GM23338 (cell line): ENCODE measurements at regions not wholly inside any gene's neighbourhood (a gene's known extent, or its start where the extent isn't known, plus 50 kb on each side); places are given as distances from the start of the nearest gene placed in this dataset.

ENCODE experiments used
- ATAC-seq: fragments of 200-7000 bp; cut with Tn5 transposase; 3 replicates; pipeline ENCODE4 v1.9.1; 2020
- DNase-seq: peaks from one replicate; pipeline ENCODE4 v3.0.0-alpha.2; 2015; ENCODE audit warnings: low spot score
- H2AFZ ChIP-seq: fragments of 200-600 bp; sonication (generic); 2 replicates; pipeline ENCODE4 v1.8.0; 2016; ENCODE audit warnings: antibody characterized with exemption, mild to moderate bottlenecking, moderate library complexity
- H3F3A ChIP-seq: fragments of 200-600 bp; sonication (generic); replicated peaks from 2 replicates; pipeline ENCODE4 v1.8.0; 2017; ENCODE audit warnings: antibody characterized with exemption, mixed run types, low read depth
- H3K27ac ChIP-seq: fragments of 200-600 bp; sonication (generic); 2 replicates; pipeline ENCODE4 v1.6.1; 2016; ENCODE audit warnings: low read depth
- H3K27me3 ChIP-seq: fragments of 200-600 bp; sonication (generic); 2 replicates; pipeline ENCODE4 v1.8.0; 2016; ENCODE audit warnings: mild to moderate bottlenecking, mixed run types, moderate library complexity; ENCODE audit not compliant: insufficient read depth
- H3K36me3 ChIP-seq: fragments of 200-600 bp; sonication (generic); 2 replicates; pipeline ENCODE4 v1.8.0; 2016; ENCODE audit warnings: mild to moderate bottlenecking; ENCODE audit not compliant: insufficient read depth
- H3K4me1 ChIP-seq: fragments of 200-600 bp; sonication (generic); 2 replicates; pipeline ENCODE4 v1.8.0; 2016; ENCODE audit warnings: mild to moderate bottlenecking, moderate library complexity; ENCODE audit not compliant: insufficient read depth
- H3K4me2 ChIP-seq: fragments of 200-600 bp; sonication (generic); 2 replicates; pipeline ENCODE4 v1.7.1; 2017; ENCODE audit warnings: mixed run types
- H3K4me3 ChIP-seq: fragments of 200-600 bp; sonication (generic); 2 replicates; pipeline ENCODE4 v1.6.1; 2016; ENCODE audit warnings: mixed run types
- H3K79me2 ChIP-seq: fragments of 200-600 bp; sonication (generic); replicated peaks from 2 replicates; pipeline ENCODE4 v1.8.0; 2017; ENCODE audit warnings: mild to moderate bottlenecking; ENCODE audit not compliant: insufficient read depth
- H3K9me2 ChIP-seq: fragments of 200-600 bp; sonication (generic); 2 replicates; pipeline ENCODE4 v1.8.0; 2017; ENCODE audit not compliant: insufficient read depth
- H4K20me1 ChIP-seq: fragments of 200-600 bp; sonication (generic); replicated peaks from 2 replicates; pipeline ENCODE4 v1.8.0; 2017; ENCODE audit warnings: mild to moderate bottlenecking; ENCODE audit not compliant: insufficient read depth
- H3K27ac Mint-ChIP-seq: 2 replicates; pipeline ENCODE4 v1.8.0; 2020; ENCODE audit warnings: inconsistent platforms, mild to moderate bottlenecking, moderate library complexity, mixed read lengths
- H3K27me3 Mint-ChIP-seq: 3 replicates; pipeline ENCODE4 v1.8.0; 2022; ENCODE audit warnings: low read depth, mild to moderate bottlenecking, moderate library complexity, mixed read lengths, inconsistent platforms; ENCODE audit not compliant: insufficient read depth, poor library complexity
- H3K36me3 Mint-ChIP-seq: 3 replicates; pipeline ENCODE4 v1.8.0; 2021; ENCODE audit warnings: low read depth, mild to moderate bottlenecking, inconsistent platforms, moderate library complexity, mixed read lengths
- H3K4me1 Mint-ChIP-seq: 3 replicates; pipeline ENCODE4 v1.8.0; 2020; ENCODE audit warnings: mild to moderate bottlenecking, inconsistent platforms, mixed read lengths
- H3K4me3 Mint-ChIP-seq: 3 replicates; pipeline ENCODE4 v1.8.0; 2021; ENCODE audit warnings: moderate library complexity, mild to moderate bottlenecking, inconsistent platforms, mixed read lengths
- H3K9me3 Mint-ChIP-seq: 3 replicates; pipeline ENCODE4 v1.8.0; 2020; ENCODE audit warnings: moderate library complexity, mild to moderate bottlenecking, inconsistent platforms, mixed read lengths
- CREB1 ChIP-seq: fragments of 250-450 bp; sonication (Bioruptor Pico); IDR thresholded peaks from 2 replicates; pipeline ENCODE4 v1.5.0; 2020; ENCODE audit warnings: low read depth, mild to moderate bottlenecking, moderate library complexity
- EZH2 ChIP-seq: fragments of 200-600 bp; sonication (generic); IDR thresholded peaks from one replicate; pipeline ENCODE4 v1.8.0; 2017; ENCODE audit warnings: antibody characterized with exemption, mild to moderate bottlenecking, low read depth; ENCODE audit not compliant: unreplicated experiment
- EZH2phosphoT487 ChIP-seq: fragments of 200-600 bp; sonication (generic); IDR thresholded peaks from one replicate; pipeline ENCODE4 v1.8.1; 2018; ENCODE audit warnings: antibody characterized with exemption; ENCODE audit not compliant: unreplicated experiment
- JUNB ChIP-seq: IDR thresholded peaks from one replicate; pipeline ENCODE4 v1.6.1; 2016; ENCODE audit warnings: antibody characterized with exemption; ENCODE audit not compliant: unreplicated experiment
- NANOG ChIP-seq: IDR thresholded peaks from 2 replicates; pipeline ENCODE4 v1.6.1; 2016; ENCODE audit warnings: antibody characterized with exemption, borderline replicate concordance
- POLR2AphosphoS5 ChIP-seq: IDR thresholded peaks from 2 replicates; pipeline ENCODE4 v1.6.1; 2016; ENCODE audit warnings: antibody characterized with exemption, low read depth
- STAT1 ChIP-seq: IDR thresholded peaks from one replicate; pipeline ENCODE4 v1.6.1; 2016; ENCODE audit warnings: antibody characterized with exemption; ENCODE audit not compliant: unreplicated experiment
- ZNF114 ChIP-seq: fragments of 250-450 bp; sonication (Bioruptor Pico); IDR thresholded peaks from 2 replicates; pipeline ENCODE4 v1.5.0; 2020; ENCODE audit warnings: mild to moderate bottlenecking, moderate library complexity
- ZNF331 ChIP-seq: fragments of 250-450 bp; sonication (Bioruptor Pico); IDR thresholded peaks from 2 replicates; pipeline ENCODE4 v1.5.0; 2020; ENCODE audit warnings: low read depth, mild to moderate bottlenecking, moderate library complexity
- TF ChIP-seq, protein P1 (sequence below): IDR thresholded peaks from one replicate; pipeline ENCODE4 v1.6.1; 2018; ENCODE audit warnings: antibody characterized with exemption; ENCODE audit not compliant: unreplicated experiment
- TF ChIP-seq, protein P2 (sequence below), 2 experiments: fragments of 200-600 bp in 1 of 2; sonication (generic) in 1 of 2; conservative IDR thresholded peaks; 2 replicates each; pipeline versions ENCODE4 v1.5.1 to v1.6.1; 2016 to 2017; ENCODE audit warnings: antibody characterized with exemption in 2 of 2, low read depth in 2 of 2, mild to moderate bottlenecking in 2 of 2, moderate library complexity in 1 of 2
- TF ChIP-seq, protein P3 (sequence below): fragments of 250-450 bp; sonication (Bioruptor Pico); IDR thresholded peaks from 2 replicates; pipeline ENCODE4 v1.5.0; 2020; ENCODE audit warnings: mild to moderate bottlenecking, moderate library complexity
- TF ChIP-seq, protein P4 (sequence below): IDR thresholded peaks from 2 replicates; pipeline ENCODE4 v1.6.1; 2016; ENCODE audit warnings: antibody characterized with exemption

DNA sequence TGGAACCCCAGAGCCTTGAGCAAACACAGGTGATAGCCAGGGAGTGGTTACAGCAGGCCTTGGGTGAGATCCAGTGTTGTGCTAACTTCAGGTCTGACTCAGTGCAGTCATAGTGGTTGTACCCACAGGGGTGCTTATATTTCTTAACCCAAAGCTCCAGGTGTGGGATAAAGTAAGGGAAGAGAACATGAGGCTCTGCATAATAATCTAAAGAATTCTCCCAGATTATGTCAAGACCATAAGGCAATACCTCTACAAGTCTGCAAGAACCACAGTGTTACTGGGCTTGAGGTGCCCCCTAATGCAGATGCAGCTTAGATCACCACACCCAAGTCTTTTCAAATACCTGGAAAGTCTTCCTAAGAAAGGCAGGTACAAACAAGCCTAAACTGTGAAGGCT is 485.4 kb downstream of the RFC3 start:
- peaks cover 3% of the 10 kb centered on the region for H3K27me3 Mint-ChIP-seq
- DNase-seq = no peak
- no peak overlapping the region for H3K4me2 ChIP-seq

More for the DNA sequence above, 485.4 kb downstream of the RFC3 start:
- H3K9me2 ChIP-seq = no peaks in the 10 kb centered on the region
- Mint-ChIP-seq H3K9me3 (no peaks in the 10 kb centered on the region), H3K4me3 (no peak overlapping the region), H3K36me3 (no peaks in the 10 kb centered on the region), H3K27ac (no peak overlapping the region), H3K4me1 (no peaks in the 10 kb centered on the region)
- no peaks in the 10 kb centered on the region for H4K20me1 ChIP-seq
- H3K27ac ChIP-seq = no peak overlapping the region
- H3K4me3 ChIP-seq = no peak overlapping the region
- H3F3A ChIP-seq = no peaks in the 10 kb centered on the region
- no peak overlapping the region for H2AFZ ChIP-seq
- TF ChIP-seq, protein P1, sequence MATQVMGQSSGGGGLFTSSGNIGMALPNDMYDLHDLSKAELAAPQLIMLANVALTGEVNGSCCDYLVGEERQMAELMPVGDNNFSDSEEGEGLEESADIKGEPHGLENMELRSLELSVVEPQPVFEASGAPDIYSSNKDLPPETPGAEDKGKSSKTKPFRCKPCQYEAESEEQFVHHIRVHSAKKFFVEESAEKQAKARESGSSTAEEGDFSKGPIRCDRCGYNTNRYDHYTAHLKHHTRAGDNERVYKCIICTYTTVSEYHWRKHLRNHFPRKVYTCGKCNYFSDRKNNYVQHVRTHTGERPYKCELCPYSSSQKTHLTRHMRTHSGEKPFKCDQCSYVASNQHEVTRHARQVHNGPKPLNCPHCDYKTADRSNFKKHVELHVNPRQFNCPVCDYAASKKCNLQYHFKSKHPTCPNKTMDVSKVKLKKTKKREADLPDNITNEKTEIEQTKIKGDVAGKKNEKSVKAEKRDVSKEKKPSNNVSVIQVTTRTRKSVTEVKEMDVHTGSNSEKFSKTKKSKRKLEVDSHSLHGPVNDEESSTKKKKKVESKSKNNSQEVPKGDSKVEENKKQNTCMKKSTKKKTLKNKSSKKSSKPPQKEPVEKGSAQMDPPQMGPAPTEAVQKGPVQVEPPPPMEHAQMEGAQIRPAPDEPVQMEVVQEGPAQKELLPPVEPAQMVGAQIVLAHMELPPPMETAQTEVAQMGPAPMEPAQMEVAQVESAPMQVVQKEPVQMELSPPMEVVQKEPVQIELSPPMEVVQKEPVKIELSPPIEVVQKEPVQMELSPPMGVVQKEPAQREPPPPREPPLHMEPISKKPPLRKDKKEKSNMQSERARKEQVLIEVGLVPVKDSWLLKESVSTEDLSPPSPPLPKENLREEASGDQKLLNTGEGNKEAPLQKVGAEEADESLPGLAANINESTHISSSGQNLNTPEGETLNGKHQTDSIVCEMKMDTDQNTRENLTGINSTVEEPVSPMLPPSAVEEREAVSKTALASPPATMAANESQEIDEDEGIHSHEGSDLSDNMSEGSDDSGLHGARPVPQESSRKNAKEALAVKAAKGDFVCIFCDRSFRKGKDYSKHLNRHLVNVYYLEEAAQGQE = no peak
- TF ChIP-seq, protein P2, sequence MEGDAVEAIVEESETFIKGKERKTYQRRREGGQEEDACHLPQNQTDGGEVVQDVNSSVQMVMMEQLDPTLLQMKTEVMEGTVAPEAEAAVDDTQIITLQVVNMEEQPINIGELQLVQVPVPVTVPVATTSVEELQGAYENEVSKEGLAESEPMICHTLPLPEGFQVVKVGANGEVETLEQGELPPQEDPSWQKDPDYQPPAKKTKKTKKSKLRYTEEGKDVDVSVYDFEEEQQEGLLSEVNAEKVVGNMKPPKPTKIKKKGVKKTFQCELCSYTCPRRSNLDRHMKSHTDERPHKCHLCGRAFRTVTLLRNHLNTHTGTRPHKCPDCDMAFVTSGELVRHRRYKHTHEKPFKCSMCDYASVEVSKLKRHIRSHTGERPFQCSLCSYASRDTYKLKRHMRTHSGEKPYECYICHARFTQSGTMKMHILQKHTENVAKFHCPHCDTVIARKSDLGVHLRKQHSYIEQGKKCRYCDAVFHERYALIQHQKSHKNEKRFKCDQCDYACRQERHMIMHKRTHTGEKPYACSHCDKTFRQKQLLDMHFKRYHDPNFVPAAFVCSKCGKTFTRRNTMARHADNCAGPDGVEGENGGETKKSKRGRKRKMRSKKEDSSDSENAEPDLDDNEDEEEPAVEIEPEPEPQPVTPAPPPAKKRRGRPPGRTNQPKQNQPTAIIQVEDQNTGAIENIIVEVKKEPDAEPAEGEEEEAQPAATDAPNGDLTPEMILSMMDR (conservative IDR thresholded peaks at IDR 0.05; ENCODE audit: low read depth in 2 of 2) = no peak
- TF ChIP-seq STAT1 (no peak), ZNF331 (CRISPR knock-in tag) (no peak), CREB1 (CRISPR knock-in tag) (no peak), POLR2AphosphoS5 (no peak), EZH2phosphoT487 (no peak), EZH2 (no peak), ZNF114 (CRISPR knock-in tag) (no peak), NANOG (no peak), JUNB (no peak)
- TF ChIP-seq, protein P3, sequence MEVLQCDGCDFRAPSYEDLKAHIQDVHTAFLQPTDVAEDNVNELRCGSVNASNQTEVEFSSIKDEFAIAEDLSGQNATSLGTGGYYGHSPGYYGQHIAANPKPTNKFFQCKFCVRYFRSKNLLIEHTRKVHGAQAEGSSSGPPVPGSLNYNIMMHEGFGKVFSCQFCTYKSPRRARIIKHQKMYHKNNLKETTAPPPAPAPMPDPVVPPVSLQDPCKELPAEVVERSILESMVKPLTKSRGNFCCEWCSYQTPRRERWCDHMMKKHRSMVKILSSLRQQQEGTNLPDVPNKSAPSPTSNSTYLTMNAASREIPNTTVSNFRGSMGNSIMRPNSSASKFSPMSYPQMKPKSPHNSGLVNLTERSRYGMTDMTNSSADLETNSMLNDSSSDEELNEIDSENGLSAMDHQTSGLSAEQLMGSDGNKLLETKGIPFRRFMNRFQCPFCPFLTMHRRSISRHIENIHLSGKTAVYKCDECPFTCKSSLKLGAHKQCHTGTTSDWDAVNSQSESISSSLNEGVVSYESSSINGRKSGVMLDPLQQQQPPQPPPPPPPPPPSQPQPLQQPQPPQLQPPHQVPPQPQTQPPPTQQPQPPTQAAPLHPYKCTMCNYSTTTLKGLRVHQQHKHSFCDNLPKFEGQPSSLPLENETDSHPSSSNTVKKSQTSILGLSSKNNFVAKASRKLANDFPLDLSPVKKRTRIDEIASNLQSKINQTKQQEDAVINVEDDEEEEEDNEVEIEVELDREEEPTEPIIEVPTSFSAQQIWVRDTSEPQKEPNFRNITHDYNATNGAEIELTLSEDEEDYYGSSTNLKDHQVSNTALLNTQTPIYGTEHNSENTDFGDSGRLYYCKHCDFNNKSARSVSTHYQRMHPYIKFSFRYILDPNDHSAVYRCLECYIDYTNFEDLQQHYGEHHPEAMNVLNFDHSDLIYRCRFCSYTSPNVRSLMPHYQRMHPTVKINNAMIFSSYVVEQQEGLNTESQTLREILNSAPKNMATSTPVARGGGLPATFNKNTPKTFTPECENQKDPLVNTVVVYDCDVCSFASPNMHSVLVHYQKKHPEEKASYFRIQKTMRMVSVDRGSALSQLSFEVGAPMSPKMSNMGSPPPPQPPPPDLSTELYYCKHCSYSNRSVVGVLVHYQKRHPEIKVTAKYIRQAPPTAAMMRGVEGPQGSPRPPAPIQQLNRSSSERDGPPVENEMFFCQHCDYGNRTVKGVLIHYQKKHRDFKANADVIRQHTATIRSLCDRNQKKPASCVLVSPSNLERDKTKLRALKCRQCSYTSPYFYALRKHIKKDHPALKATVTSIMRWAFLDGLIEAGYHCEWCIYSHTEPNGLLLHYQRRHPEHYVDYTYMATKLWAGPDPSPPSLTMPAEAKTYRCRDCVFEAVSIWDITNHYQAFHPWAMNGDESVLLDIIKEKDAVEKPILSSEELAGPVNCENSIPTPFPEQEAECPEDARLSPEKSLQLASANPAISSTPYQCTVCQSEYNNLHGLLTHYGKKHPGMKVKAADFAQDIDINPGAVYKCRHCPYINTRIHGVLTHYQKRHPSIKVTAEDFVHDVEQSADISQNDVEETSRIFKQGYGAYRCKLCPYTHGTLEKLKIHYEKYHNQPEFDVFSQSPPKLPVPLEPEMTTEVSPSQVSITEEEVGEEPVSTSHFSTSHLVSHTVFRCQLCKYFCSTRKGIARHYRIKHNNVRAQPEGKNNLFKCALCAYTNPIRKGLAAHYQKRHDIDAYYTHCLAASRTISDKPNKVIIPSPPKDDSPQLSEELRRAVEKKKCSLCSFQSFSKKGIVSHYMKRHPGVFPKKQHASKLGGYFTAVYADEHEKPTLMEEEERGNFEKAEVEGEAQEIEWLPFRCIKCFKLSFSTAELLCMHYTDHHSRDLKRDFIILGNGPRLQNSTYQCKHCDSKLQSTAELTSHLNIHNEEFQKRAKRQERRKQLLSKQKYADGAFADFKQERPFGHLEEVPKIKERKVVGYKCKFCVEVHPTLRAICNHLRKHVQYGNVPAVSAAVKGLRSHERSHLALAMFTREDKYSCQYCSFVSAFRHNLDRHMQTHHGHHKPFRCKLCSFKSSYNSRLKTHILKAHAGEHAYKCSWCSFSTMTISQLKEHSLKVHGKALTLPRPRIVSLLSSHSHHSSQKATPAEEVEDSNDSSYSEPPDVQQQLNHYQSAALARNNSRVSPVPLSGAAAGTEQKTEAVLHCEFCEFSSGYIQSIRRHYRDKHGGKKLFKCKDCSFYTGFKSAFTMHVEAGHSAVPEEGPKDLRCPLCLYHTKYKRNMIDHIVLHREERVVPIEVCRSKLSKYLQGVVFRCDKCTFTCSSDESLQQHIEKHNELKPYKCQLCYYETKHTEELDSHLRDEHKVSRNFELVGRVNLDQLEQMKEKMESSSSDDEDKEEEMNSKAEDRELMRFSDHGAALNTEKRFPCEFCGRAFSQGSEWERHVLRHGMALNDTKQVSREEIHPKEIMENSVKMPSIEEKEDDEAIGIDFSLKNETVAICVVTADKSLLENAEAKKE (CRISPR knock-in tag) = no peak
- TF ChIP-seq, protein P4, sequence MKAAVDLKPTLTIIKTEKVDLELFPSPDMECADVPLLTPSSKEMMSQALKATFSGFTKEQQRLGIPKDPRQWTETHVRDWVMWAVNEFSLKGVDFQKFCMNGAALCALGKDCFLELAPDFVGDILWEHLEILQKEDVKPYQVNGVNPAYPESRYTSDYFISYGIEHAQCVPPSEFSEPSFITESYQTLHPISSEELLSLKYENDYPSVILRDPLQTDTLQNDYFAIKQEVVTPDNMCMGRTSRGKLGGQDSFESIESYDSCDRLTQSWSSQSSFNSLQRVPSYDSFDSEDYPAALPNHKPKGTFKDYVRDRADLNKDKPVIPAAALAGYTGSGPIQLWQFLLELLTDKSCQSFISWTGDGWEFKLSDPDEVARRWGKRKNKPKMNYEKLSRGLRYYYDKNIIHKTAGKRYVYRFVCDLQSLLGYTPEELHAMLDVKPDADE = no peak
- no peaks in the 10 kb centered on the region for H3K79me2 ChIP-seq
- ATAC-seq = no peak
- H3K27me3 ChIP-seq = no peaks in the 10 kb centered on the region
- H3K4me1 ChIP-seq = no peaks in the 10 kb centered on the region
- no peaks in the 10 kb centered on the region for H3K36me3 ChIP-seq
